ENCODE measurements at regions not wholly inside any gene's neighbourhood (a gene's known extent, or its start where the extent isn't known, plus 50 kb on each side); places are given as distances from the start of the nearest gene placed in this dataset.
A peak's percentile ranks its signal among the peaks of the same experiment; 100 is the strongest.
"Not testable (repeated sequence)": the region's sequence is repeated elsewhere in the genome, so short reads cannot be mapped to it uniquely, and the experiment has no call there.

- H3K27ac ChIP-seq: no peak overlapping the region
Observed at GRCh38 chr5:124949862-124950261, 203.4 kb upstream of the ZNF608 start.

GRCh38 chr5:124951105-124951504 is 204.7 kb upstream of the ZNF608 start:
- no peaks in the 10 kb centered on the region for H3K9me3 ChIP-seq (replicated peaks)
- DNase-seq (ENCODE audit: low read depth in 1 of 2, low spot score in 2 of 2): no peak
- no peaks in the 10 kb centered on the region for H3K27me3 ChIP-seq (replicated peaks)
- H3K27ac ChIP-seq: no peak overlapping the region
- H3K4me1 ChIP-seq (replicated peaks): peaks cover 8% of the 10 kb centered on the region
- H3K4me3 ChIP-seq: no peak overlapping the region
- no peaks in the 10 kb centered on the region for H3K36me3 ChIP-seq

More at GRCh38 chr5:124949862-124950261, 203.4 kb upstream of the ZNF608 start:
- H3K4me3 ChIP-seq: no peak overlapping the region
- no peaks in the 10 kb centered on the region for H3K36me3 ChIP-seq
- H3K27me3 ChIP-seq (replicated peaks): no peaks in the 10 kb centered on the region
- DNase-seq (ENCODE audit: low read depth in 1 of 2, low spot score in 2 of 2): no peak
- H3K4me1 ChIP-seq (replicated peaks): peaks cover 8% of the 10 kb centered on the region
- no peaks in the 10 kb centered on the region for H3K9me3 ChIP-seq (replicated peaks)

- Histone ChIP-seq H3K4me1 (replicated peaks) (peaks cover 8% of the 10 kb centered on the region), H3K36me3 (no peaks in the 10 kb centered on the region), H3K27ac (no peak overlapping the region), H3K9me3 (replicated peaks) (no peaks in the 10 kb centered on the region), H3K4me3 (no peak overlapping the region), H3K27me3 (replicated peaks) (no peaks in the 10 kb centered on the region)
- DNase-seq (ENCODE audit: low read depth in 1 of 2, low spot score in 2 of 2): no peak
Observed at GRCh38 chr5:124951661-124952060, 205.2 kb upstream of the ZNF608 start.

- peaks cover 8% of the 10 kb centered on the region for H3K4me1 ChIP-seq (replicated peaks)
- no peaks in the 10 kb centered on the region for H3K36me3 ChIP-seq
- no peaks in the 10 kb centered on the region for H3K27me3 ChIP-seq (replicated peaks)
- no peak overlapping the region for H3K4me3 ChIP-seq
- H3K27ac ChIP-seq: no peak overlapping the region
- no peak for DNase-seq (ENCODE audit: low read depth in 1 of 2, low spot score in 2 of 2)
- no peaks in the 10 kb centered on the region for H3K9me3 ChIP-seq (replicated peaks)
Observed at GRCh38 chr5:124952079-124952478, 205.6 kb upstream of the ZNF608 start.

GRCh38 chr5:124952566-124952965 is 206.1 kb upstream of the ZNF608 start:
- no peak overlapping the region for H3K4me3 ChIP-seq
- no peaks in the 10 kb centered on the region for H3K27me3 ChIP-seq (replicated peaks)
- no peaks in the 10 kb centered on the region for H3K36me3 ChIP-seq
- no peak for DNase-seq (ENCODE audit: low read depth in 1 of 2, low spot score in 2 of 2)
- H3K4me1 ChIP-seq (replicated peaks): peaks cover 8% of the 10 kb centered on the region
- H3K27ac ChIP-seq: no peak overlapping the region
- H3K9me3 ChIP-seq (replicated peaks): no peaks in the 10 kb centered on the region

- H3K36me3 ChIP-seq: no peaks in the 10 kb centered on the region
- H3K27ac ChIP-seq: no peak overlapping the region
- H3K9me3 ChIP-seq (replicated peaks): no peaks in the 10 kb centered on the region
- H3K4me1 ChIP-seq (replicated peaks): no peaks in the 10 kb centered on the region
- no peak overlapping the region for H3K4me3 ChIP-seq
- H3K27me3 ChIP-seq (replicated peaks): no peaks in the 10 kb centered on the region
- no peak for DNase-seq (ENCODE audit: low read depth in 1 of 2, low spot score in 2 of 2)
Observed at GRCh38 chr5:124954784-124955183, 208.3 kb upstream of the ZNF608 start.

GRCh38 chr5:124956471-124957029 is 210.1 kb upstream of the ZNF608 start:
- Histone ChIP-seq H3K36me3 (no peaks in the 10 kb centered on the region), H3K9me3 (replicated peaks) (no peaks in the 10 kb centered on the region), H3K27me3 (replicated peaks) (no peaks in the 10 kb centered on the region), H3K4me3 (no peak overlapping the region), H3K27ac (no peak overlapping the region), H3K4me1 (replicated peaks) (no peaks in the 10 kb centered on the region)
- DNase-seq (ENCODE audit: low read depth in 1 of 2, low spot score in 2 of 2): no peak

- no peaks in the 10 kb centered on the region for H3K27me3 ChIP-seq (replicated peaks)
- H3K4me1 ChIP-seq (replicated peaks): no peaks in the 10 kb centered on the region
- no peaks in the 10 kb centered on the region for H3K9me3 ChIP-seq (replicated peaks)
- H3K27ac ChIP-seq: no peak overlapping the region
- H3K4me3 ChIP-seq: no peak overlapping the region
- H3K36me3 ChIP-seq: no peaks in the 10 kb centered on the region
- no peak for DNase-seq (ENCODE audit: low read depth in 1 of 2, low spot score in 2 of 2)
Observed at GRCh38 chr5:124957063-124957462, 210.6 kb upstream of the ZNF608 start.

- H3K27ac ChIP-seq: no peak overlapping the region
- DNase-seq (ENCODE audit: low read depth in 1 of 2, low spot score in 2 of 2): no peak
- H3K4me1 ChIP-seq (replicated peaks): no peaks in the 10 kb centered on the region
- H3K27me3 ChIP-seq (replicated peaks): no peaks in the 10 kb centered on the region
- no peaks in the 10 kb centered on the region for H3K36me3 ChIP-seq
- H3K4me3 ChIP-seq: no peak overlapping the region
- no peaks in the 10 kb centered on the region for H3K9me3 ChIP-seq (replicated peaks)
Observed at GRCh38 chr5:124960266-124960665, 213.8 kb upstream of the ZNF608 start.

- no peaks in the 10 kb centered on the region for H3K9me3 ChIP-seq (replicated peaks)
- DNase-seq (ENCODE audit: low read depth in 1 of 2, low spot score in 2 of 2): no peak
- no peaks in the 10 kb centered on the region for H3K27me3 ChIP-seq (replicated peaks)
- H3K4me1 ChIP-seq (replicated peaks): no peaks in the 10 kb centered on the region
- no peaks in the 10 kb centered on the region for H3K36me3 ChIP-seq
- no peak overlapping the region for H3K4me3 ChIP-seq
- no peak overlapping the region for H3K27ac ChIP-seq
Observed at GRCh38 chr5:124961521-124961920, 215.1 kb upstream of the ZNF608 start.

- Histone ChIP-seq H3K4me1 (replicated peaks) (no peaks in the 10 kb centered on the region), H3K4me3 (no peak overlapping the region), H3K27me3 (replicated peaks) (no peaks in the 10 kb centered on the region), H3K36me3 (no peaks in the 10 kb centered on the region), H3K9me3 (replicated peaks) (no peaks in the 10 kb centered on the region), H3K27ac (no peak overlapping the region)
- no peak for DNase-seq (ENCODE audit: low read depth in 1 of 2, low spot score in 2 of 2)
Observed at GRCh38 chr5:124962111-124962510, 215.7 kb upstream of the ZNF608 start.

GRCh38 chr5:124962735-124963134 is 216.3 kb upstream of the ZNF608 start:
- Histone ChIP-seq H3K9me3 (replicated peaks) (no peaks in the 10 kb centered on the region), H3K27me3 (replicated peaks) (no peaks in the 10 kb centered on the region), H3K4me1 (replicated peaks) (no peaks in the 10 kb centered on the region), H3K36me3 (no peaks in the 10 kb centered on the region), H3K27ac (no peak overlapping the region), H3K4me3 (no peak overlapping the region)
- DNase-seq (ENCODE audit: low read depth in 1 of 2, low spot score in 2 of 2): no peak

- no peak overlapping the region for H3K27ac ChIP-seq
- H3K27me3 ChIP-seq (replicated peaks): no peaks in the 10 kb centered on the region
- H3K9me3 ChIP-seq (replicated peaks): no peaks in the 10 kb centered on the region
Observed at GRCh38 chr5:124963236-124963919, 216.9 kb upstream of the ZNF608 start.

GRCh38 chr5:124966741-124967140 is 220.3 kb upstream of the ZNF608 start:
- not testable (repeated sequence) for H3K4me1 ChIP-seq (replicated peaks); H3K27ac ChIP-seq; H3K4me3 ChIP-seq; H3K9me3 ChIP-seq (replicated peaks); H3K27me3 ChIP-seq (replicated peaks); DNase-seq (ENCODE audit: low read depth in 1 of 2, low spot score in 2 of 2); H3K36me3 ChIP-seq

More at GRCh38 chr5:124963236-124963919, 216.9 kb upstream of the ZNF608 start:
- Histone ChIP-seq H3K4me1 (replicated peaks) (no peaks in the 10 kb centered on the region), H3K4me3 (no peak overlapping the region), H3K36me3 (no peaks in the 10 kb centered on the region)
- peak in 1 of 2 experiments; percentile 19 for DNase-seq (ENCODE audit: low read depth in 1 of 2, low spot score in 2 of 2)

GRCh38 chr5:124970381-124970780 is 223.9 kb upstream of the ZNF608 start:
- H3K4me1 ChIP-seq (replicated peaks); H3K27ac ChIP-seq; H3K4me3 ChIP-seq; H3K27me3 ChIP-seq (replicated peaks); DNase-seq (ENCODE audit: low read depth in 1 of 2, low spot score in 2 of 2); H3K9me3 ChIP-seq (replicated peaks); H3K36me3 ChIP-seq: not testable (repeated sequence)

Measured in SJSA1 (cell line).